ENCODE measurements at regions not wholly inside any gene's neighbourhood (a gene's known extent, or its start where the extent isn't known, plus 50 kb on each side); places are given as distances from the start of the nearest gene placed in this dataset.
A peak's percentile ranks its signal among the peaks of the same experiment; 100 is the strongest.

DNA sequence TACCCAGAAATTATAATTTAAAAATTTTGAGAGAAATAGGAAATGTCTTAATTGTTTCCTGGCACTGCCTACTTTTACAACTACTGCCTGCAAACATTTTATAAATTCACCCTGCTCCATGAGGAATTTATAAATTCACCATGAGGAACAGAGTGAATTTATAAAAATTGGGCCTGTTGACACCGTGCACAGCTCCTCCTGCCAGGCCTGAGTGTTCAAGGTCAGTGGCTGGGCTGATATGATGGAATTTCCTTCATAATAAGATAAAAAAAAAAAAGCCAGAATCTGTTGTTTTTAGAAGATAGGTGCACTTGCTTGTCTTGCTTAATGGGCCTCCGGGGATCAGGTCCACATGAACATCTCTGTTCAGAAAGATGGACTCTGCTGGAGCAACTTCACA lies 151.7 kb upstream of the RASGEF1B start:
- no CpG with 5 or more reads among the region's 2 CpGs for WGBS (ENCODE audit: insufficient coverage)

DNA sequence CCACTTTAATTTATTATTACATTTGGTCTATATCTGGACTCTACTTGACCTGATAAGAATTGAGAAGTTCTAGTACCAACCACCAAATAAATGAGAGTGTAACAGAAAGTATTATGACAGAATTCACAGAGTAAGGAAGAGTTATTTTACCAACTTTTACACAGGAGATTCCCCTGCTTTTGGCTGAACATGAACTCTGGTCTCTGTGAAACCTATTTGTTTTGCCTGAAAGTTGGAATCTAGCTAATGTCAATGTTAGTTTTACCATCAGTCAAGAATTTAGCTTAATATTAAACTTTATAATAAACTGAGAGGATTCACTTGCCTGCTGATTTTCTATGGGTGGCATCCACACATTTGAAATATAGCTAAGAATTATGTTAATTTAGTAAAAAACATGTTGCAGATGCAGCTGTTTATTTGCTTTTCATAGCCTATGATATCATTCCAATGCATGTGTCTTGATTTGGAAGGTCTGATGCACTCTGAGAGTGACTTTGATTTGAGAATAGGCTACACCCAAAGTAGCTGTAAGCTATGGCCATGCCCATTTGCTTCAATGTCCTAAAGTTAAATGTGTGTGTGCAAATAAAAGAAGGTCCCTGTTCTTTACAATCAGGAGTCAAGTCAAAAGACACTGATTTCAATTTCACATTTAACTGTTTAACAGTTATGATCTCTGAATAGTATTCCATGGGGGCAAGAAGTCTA lies 150.9 kb upstream of the RASGEF1B start:
- Histone ChIP-seq H3K4me1 (ENCODE audit: control insufficient read depth, insufficient read depth, low read length) (no peaks in the 10 kb centered on the region), H3K4me3 (ENCODE audit: low read depth, low read length) (no peak overlapping the region), H3K9me3 (ENCODE audit: control insufficient read depth, insufficient read depth, low read length) (no peaks in the 10 kb centered on the region), H3K27ac (ENCODE audit: low read depth, low read length) (no peak overlapping the region), H3K27me3 (ENCODE audit: control insufficient read depth, insufficient read depth, low read length) (no peaks in the 10 kb centered on the region), H3K36me3 (ENCODE audit: control insufficient read depth, insufficient read depth, low read length) (no peaks in the 10 kb centered on the region)
- DNase-seq (ENCODE audit: low read depth in 4 of 6, low spot score in 6 of 6) = no peak

More for the DNA sequence above, 151.7 kb upstream of the RASGEF1B start:
- Histone ChIP-seq H3K27ac (ENCODE audit: low read depth, low read length) (no peak overlapping the region), H3K9me3 (ENCODE audit: control insufficient read depth, insufficient read depth, low read length) (no peaks in the 10 kb centered on the region), H3K36me3 (ENCODE audit: control insufficient read depth, insufficient read depth, low read length) (no peaks in the 10 kb centered on the region), H3K4me1 (ENCODE audit: control insufficient read depth, insufficient read depth, low read length) (no peaks in the 10 kb centered on the region), H3K4me3 (ENCODE audit: low read depth, low read length) (no peak overlapping the region), H3K27me3 (ENCODE audit: control insufficient read depth, insufficient read depth, low read length) (no peaks in the 10 kb centered on the region)
- DNase-seq (ENCODE audit: low read depth in 4 of 6, low spot score in 6 of 6) = no peak

DNA sequence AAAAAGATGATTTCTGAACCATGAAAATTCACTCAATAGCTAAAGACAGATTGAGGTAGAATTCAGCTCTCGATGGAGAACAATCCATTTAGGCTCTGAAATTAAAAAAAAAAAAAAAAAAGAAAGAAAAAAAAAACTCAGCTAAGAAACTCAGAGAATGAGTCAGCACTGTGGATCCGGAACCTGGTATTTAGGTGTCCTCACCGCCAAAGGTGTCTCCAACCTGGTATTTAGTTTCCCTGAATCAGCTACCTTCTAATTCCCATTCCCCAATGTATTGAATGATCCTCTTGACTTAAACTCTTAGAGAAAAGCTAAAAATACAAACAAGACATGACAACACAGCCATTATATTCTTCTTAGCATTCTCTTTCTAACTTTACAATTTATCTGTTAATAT lies 150.3 kb upstream of the RASGEF1B start:
- WGBS (ENCODE audit: insufficient coverage) = 87% methylated on average over 2 of the region's 3 CpGs
- H3K36me3 ChIP-seq (ENCODE audit: control insufficient read depth, insufficient read depth, low read length) = no peaks in the 10 kb centered on the region
- no peak for DNase-seq (ENCODE audit: low read depth in 4 of 6, low spot score in 6 of 6)
- H3K9me3 ChIP-seq (ENCODE audit: control insufficient read depth, insufficient read depth, low read length) = no peaks in the 10 kb centered on the region
- H3K27me3 ChIP-seq (ENCODE audit: control insufficient read depth, insufficient read depth, low read length) = no peaks in the 10 kb centered on the region
- H3K27ac ChIP-seq (ENCODE audit: low read depth, low read length) = no peak overlapping the region
- no peaks in the 10 kb centered on the region for H3K4me1 ChIP-seq (ENCODE audit: control insufficient read depth, insufficient read depth, low read length)
- H3K4me3 ChIP-seq (ENCODE audit: low read depth, low read length) = no peak overlapping the region

DNA sequence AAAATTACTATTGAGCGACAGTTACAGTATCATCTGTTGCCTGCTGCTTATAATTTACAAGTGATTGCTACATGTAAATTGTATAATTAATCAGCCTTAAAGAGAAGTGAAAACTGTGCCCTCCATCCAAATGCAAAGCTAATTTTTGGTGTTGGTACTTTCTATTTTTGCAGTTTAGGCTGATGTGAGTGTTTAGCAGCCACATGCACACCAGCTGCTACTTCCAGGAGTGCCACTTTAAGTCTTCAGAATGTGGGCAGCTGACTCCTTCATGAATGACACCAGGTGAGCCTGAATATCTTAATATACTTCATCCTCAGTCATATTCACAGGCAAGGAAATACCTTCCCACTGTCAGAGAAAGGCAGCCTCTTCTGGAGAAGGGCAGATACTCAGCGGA lies 149.8 kb upstream of the RASGEF1B start:
- no peaks in the 10 kb centered on the region for H3K36me3 ChIP-seq (ENCODE audit: control insufficient read depth, insufficient read depth, low read length)
- 100% methylated on average over 1 of the region's 2 CpGs for WGBS (ENCODE audit: insufficient coverage)
- no peak for DNase-seq (ENCODE audit: low read depth in 4 of 6, low spot score in 6 of 6)

DNA sequence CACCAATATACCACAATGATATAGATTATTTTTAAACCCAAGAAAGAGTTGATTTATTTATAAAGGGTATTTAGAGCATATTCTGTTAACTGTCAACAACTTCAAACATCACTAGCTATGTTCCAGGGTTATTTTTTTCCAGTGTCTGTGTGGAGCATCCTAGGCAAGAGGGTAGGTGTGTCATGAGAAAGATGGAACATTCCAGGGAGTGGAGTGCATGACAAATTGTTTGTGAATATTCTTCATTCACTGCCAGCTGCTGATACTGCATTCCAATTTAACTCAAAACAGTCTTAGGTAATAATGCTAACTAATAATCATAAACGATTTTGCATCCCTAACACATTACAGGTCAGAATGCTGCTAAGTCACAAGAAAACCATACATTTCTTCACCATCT lies 148.7 kb upstream of the RASGEF1B start:
- no peaks in the 10 kb centered on the region for H3K4me1 ChIP-seq (ENCODE audit: control insufficient read depth, insufficient read depth, low read length)
- H3K9me3 ChIP-seq (ENCODE audit: control insufficient read depth, insufficient read depth, low read length) = no peaks in the 10 kb centered on the region
- no peak overlapping the region for H3K4me3 ChIP-seq (ENCODE audit: low read depth, low read length)
- no peak overlapping the region for H3K27ac ChIP-seq (ENCODE audit: low read depth, low read length)
- no CpG with 5 or more reads among the region's 1 CpG for WGBS (ENCODE audit: insufficient coverage)
- no peaks in the 10 kb centered on the region for H3K36me3 ChIP-seq (ENCODE audit: control insufficient read depth, insufficient read depth, low read length)
- DNase-seq (ENCODE audit: low read depth in 4 of 6, low spot score in 6 of 6) = no peak
- H3K27me3 ChIP-seq (ENCODE audit: control insufficient read depth, insufficient read depth, low read length) = no peaks in the 10 kb centered on the region

More for the DNA sequence above, 149.8 kb upstream of the RASGEF1B start:
- Histone ChIP-seq H3K27me3 (ENCODE audit: control insufficient read depth, insufficient read depth, low read length) (no peaks in the 10 kb centered on the region), H3K9me3 (ENCODE audit: control insufficient read depth, insufficient read depth, low read length) (no peaks in the 10 kb centered on the region), H3K4me3 (ENCODE audit: low read depth, low read length) (no peak overlapping the region), H3K4me1 (ENCODE audit: control insufficient read depth, insufficient read depth, low read length) (no peaks in the 10 kb centered on the region), H3K27ac (ENCODE audit: low read depth, low read length) (no peak overlapping the region)

DNA sequence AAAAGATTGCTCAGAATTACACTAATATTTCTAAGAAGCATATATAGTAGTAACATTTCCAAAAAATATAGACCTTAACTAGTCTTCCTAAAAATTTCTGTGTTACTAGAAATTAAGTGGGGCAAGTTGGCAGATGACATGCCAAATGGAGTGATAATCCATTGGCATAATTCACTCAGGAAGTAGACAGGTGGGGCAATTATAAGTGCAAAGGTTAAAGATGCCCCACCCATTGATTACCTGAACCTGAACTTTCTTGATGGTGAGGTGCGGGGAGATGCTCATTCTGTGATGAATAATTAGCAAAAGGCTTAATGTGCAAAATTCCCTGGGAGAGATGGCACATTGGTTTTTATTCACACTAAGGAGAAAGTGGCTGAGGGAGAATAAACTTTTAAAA lies 145.8 kb upstream of the RASGEF1B start:
- Histone ChIP-seq H3K4me3 (ENCODE audit: low read depth, low read length) (no peak overlapping the region), H3K9me3 (ENCODE audit: control insufficient read depth, insufficient read depth, low read length) (no peaks in the 10 kb centered on the region), H3K4me1 (ENCODE audit: control insufficient read depth, insufficient read depth, low read length) (no peaks in the 10 kb centered on the region), H3K36me3 (ENCODE audit: control insufficient read depth, insufficient read depth, low read length) (no peaks in the 10 kb centered on the region), H3K27me3 (ENCODE audit: control insufficient read depth, insufficient read depth, low read length) (no peaks in the 10 kb centered on the region), H3K27ac (ENCODE audit: low read depth, low read length) (no peak overlapping the region)
- no peak for DNase-seq (ENCODE audit: low read depth in 4 of 6, low spot score in 6 of 6)
- no CpG with 5 or more reads among the region's 1 CpG for WGBS (ENCODE audit: insufficient coverage)

DNA sequence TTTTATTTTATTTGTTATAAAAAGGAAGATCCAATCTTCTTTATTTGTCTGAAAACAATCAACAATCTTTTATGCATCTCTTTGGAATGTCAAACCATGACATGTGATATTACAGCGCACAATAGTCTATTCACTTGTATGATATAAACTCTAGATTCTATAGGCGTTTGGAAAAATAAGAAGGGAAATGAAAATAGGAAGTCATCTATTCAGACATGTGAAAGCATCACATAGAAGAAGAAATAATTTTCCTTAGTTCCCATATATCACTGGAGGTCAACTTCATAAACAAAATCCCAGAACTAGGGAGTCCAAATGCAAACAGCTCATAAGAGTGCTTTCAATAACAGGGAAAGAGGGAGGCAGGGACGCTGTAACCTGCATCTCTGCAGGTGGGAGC lies 139.5 kb upstream of the RASGEF1B start:
- Histone ChIP-seq H3K27me3 (ENCODE audit: control insufficient read depth, insufficient read depth, low read length) (no peaks in the 10 kb centered on the region), H3K36me3 (ENCODE audit: control insufficient read depth, insufficient read depth, low read length) (no peaks in the 10 kb centered on the region), H3K27ac (ENCODE audit: low read depth, low read length) (no peak overlapping the region), H3K4me3 (ENCODE audit: low read depth, low read length) (no peak overlapping the region), H3K9me3 (ENCODE audit: control insufficient read depth, insufficient read depth, low read length) (no peaks in the 10 kb centered on the region), H3K4me1 (ENCODE audit: control insufficient read depth, insufficient read depth, low read length) (no peaks in the 10 kb centered on the region)
- no CpG with 5 or more reads among the region's 3 CpGs for WGBS (ENCODE audit: insufficient coverage)
- DNase-seq (ENCODE audit: low read depth in 4 of 6, low spot score in 6 of 6) = no peak

DNA sequence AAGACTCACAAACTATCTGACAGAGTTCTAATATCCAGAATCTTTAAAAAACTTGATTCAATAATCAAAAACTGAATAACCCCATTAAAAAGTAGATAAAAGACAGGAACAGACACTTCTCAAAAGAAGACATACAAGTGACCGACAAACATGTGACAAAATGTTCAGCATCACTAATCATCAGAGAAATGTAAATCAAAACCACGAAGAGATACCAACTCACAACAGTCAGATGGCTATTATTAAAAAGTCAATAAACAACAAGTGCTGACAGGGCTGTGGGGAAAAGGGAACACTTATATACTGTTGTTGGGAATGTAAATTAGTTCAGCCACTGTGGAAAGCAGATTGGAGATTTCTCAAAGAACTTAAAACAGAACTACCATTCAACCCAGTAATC lies 138.1 kb upstream of the RASGEF1B start:
- no peak for DNase-seq (ENCODE audit: low read depth in 4 of 6, low spot score in 6 of 6)
- Histone ChIP-seq H3K4me1 (ENCODE audit: control insufficient read depth, insufficient read depth, low read length) (no peaks in the 10 kb centered on the region), H3K9me3 (ENCODE audit: control insufficient read depth, insufficient read depth, low read length) (no peaks in the 10 kb centered on the region), H3K4me3 (ENCODE audit: low read depth, low read length) (no peak overlapping the region), H3K27me3 (ENCODE audit: control insufficient read depth, insufficient read depth, low read length) (no peaks in the 10 kb centered on the region), H3K36me3 (ENCODE audit: control insufficient read depth, insufficient read depth, low read length) (no peaks in the 10 kb centered on the region), H3K27ac (ENCODE audit: low read depth, low read length) (no peak overlapping the region)
- no CpG with 5 or more reads among the region's 2 CpGs for WGBS (ENCODE audit: insufficient coverage)

DNA sequence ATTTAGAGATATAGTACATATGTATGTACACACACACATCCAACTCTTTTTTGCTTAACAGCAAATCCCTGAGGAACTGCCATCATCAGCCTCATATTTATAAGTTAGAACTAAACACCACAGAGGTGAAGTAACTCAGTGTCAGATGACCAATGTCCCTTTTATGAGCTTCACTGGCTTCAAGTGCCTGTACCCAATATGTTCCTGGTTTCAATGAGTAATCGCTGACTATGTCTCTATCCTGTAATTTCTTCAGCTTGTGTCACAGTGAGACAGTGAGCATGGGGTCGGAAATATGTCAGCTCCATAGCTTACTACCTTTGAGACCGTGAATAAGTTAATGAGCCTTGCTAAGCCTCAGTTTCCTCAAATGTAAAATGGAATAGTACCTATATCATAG lies 136.2 kb upstream of the RASGEF1B start:
- Histone ChIP-seq H3K27me3 (ENCODE audit: control insufficient read depth, insufficient read depth, low read length) (no peaks in the 10 kb centered on the region), H3K36me3 (ENCODE audit: control insufficient read depth, insufficient read depth, low read length) (no peaks in the 10 kb centered on the region), H3K9me3 (ENCODE audit: control insufficient read depth, insufficient read depth, low read length) (no peaks in the 10 kb centered on the region), H3K4me1 (ENCODE audit: control insufficient read depth, insufficient read depth, low read length) (no peaks in the 10 kb centered on the region), H3K4me3 (ENCODE audit: low read depth, low read length) (no peak overlapping the region), H3K27ac (ENCODE audit: low read depth, low read length) (no peak overlapping the region)
- WGBS (ENCODE audit: insufficient coverage) = 100% methylated on average over 1 of the region's 3 CpGs
- no peak for DNase-seq (ENCODE audit: low read depth in 4 of 6, low spot score in 6 of 6)

DNA sequence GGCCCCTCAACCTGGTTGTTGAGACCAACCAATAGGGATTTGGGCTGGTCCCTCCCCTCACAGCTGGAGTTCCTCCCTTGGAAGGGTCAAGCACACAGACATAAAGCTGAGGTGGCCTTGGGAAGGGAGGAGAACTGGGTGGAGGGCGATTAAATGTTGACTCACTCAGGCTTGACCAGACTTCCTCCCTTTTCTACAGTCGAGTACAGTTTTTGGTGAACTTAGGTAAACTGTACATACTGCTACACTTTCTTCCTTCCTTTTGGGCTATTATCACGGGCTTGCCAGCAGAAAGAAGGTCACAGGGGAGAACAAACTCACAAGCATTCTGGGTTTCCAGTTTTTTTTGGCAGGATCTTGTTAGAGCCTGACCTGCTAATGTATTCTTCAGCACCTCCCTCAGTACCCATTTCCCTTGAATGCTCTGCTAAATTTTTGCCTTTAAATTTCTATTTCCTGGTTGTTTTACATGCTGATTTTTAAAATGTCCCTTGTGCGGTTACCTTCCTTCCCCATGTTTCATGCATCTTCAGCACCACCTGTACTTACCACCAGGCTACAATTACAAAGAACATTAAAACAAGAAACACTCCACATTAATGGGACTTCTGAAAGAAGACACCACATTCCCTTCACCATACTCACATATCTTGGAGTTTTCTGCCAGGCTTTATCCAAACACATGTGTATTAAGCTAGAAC lies 135.2 kb upstream of the RASGEF1B start:
- Histone ChIP-seq H3K27ac (ENCODE audit: low read depth, low read length) (no peak overlapping the region), H3K36me3 (ENCODE audit: control insufficient read depth, insufficient read depth, low read length) (no peaks in the 10 kb centered on the region), H3K4me3 (ENCODE audit: low read depth, low read length) (no peak overlapping the region), H3K9me3 (ENCODE audit: control insufficient read depth, insufficient read depth, low read length) (no peaks in the 10 kb centered on the region), H3K4me1 (ENCODE audit: control insufficient read depth, insufficient read depth, low read length) (no peaks in the 10 kb centered on the region), H3K27me3 (ENCODE audit: control insufficient read depth, insufficient read depth, low read length) (no peaks in the 10 kb centered on the region)
- 73% methylated on average over 3 of the region's 4 CpGs for WGBS (ENCODE audit: insufficient coverage)
- peak in 1 of 6 donors; percentile 22 for DNase-seq (ENCODE audit: low read depth in 4 of 6, low spot score in 6 of 6)

Measured in spinal cord (tissue), 9 donors.